ENCODE measurements at regions not wholly inside any gene's neighbourhood (a gene's known extent, or its start where the extent isn't known, plus 50 kb on each side); places are given as distances from the start of the nearest gene placed in this dataset.
"Not testable (repeated sequence)": the region's sequence is repeated elsewhere in the genome, so short reads cannot be mapped to it uniquely, and the experiment has no call there.

DNA sequence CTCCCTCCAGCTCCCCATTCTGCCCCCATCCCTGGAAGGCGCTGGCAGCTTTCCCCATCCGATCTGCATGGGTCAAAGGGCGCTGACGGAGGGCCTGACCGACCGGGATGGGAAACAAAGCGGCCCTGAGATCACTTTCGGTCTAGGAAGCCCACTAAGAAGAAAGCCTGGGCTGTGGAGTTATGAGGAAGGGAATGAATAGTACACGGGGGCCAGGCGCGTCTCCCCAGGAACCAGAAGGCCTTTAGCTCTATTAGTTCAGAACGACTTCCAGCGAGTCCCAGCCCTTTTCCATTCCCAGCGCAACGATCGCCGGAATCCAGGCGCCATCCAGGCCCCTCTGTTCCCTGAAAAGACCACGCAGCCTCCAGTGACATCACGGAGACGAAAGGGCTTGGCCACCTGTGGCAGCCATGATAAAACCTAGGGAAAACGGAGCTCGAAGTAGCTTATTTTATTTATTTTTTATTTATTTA lies 70.1 kb upstream of the CCDC180 start:
- 95% methylated on average over 23 of the region's 23 CpGs for WGBS (ENCODE audit: missing lambda C conversion rate)
- TF ChIP-seq SMC3 (IDR thresholded peaks at IDR 0.05) (no peak), PHF8 (IDR thresholded peaks at IDR 0.05; ENCODE audit: borderline replicate concordance, low read depth) (no peak), MAZ (IDR thresholded peaks at IDR 0.05; ENCODE audit: borderline replicate concordance, low read depth, low read length) (no peak), FOSL2 (IDR thresholded peaks at IDR 0.05) (no peak), FOSL2 (CRISPR knock-in tag; IDR thresholded peaks at IDR 0.05) (no peak), RARB (CRISPR knock-in tag; IDR thresholded peaks at IDR 0.05) (no peak)
- TF ChIP-seq, protein P1, sequence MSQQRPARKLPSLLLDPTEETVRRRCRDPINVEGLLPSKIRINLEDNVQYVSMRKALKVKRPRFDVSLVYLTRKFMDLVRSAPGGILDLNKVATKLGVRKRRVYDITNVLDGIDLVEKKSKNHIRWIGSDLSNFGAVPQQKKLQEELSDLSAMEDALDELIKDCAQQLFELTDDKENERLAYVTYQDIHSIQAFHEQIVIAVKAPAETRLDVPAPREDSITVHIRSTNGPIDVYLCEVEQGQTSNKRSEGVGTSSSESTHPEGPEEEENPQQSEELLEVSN (IDR thresholded peaks at IDR 0.05; ENCODE audit: borderline replicate concordance, low read depth), result no peak
- TF ChIP-seq, protein P2, sequence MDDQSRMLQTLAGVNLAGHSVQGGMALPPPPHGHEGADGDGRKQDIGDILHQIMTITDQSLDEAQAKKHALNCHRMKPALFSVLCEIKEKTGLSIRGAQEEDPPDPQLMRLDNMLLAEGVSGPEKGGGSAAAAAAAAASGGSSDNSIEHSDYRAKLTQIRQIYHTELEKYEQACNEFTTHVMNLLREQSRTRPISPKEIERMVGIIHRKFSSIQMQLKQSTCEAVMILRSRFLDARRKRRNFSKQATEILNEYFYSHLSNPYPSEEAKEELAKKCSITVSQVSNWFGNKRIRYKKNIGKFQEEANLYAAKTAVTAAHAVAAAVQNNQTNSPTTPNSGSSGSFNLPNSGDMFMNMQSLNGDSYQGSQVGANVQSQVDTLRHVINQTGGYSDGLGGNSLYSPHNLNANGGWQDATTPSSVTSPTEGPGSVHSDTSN (IDR thresholded peaks at IDR 0.05), result no peak
- H3K27ac ChIP-seq, result peak overlapping the region; percentile 83 to 90; a peak in 5 of 6 replicates
- peak overlapping the region; percentile 67 for H3K4me2 ChIP-seq
- CTCF ChIA-PET, result interaction anchor here (0.8 to 1.1 kb wide), 3 partner anchors 15 to 380 kb away, joined by 3 read pairs; no protein-coding TSS in a partner anchor
- DNase-seq (ENCODE audit: low read depth in 1 of 2, low spot score in 1 of 2) (no peak), FAIRE-seq (no peak), ATAC-seq (no peak)
- H3K4me3 ChIP-seq, result peak overlapping the region; percentile 59
- no peaks in the 10 kb centered on the region for H3K9me3 ChIP-seq
- H3K4me1 ChIP-seq, result peaks cover 9% of the 10 kb centered on the region
- POLR2A ChIA-PET, result interaction anchor here (1.2 to 1.5 kb wide), 3 partner anchors 16 to 396 kb away, joined by 3 to 9 read pairs (median 7); partner anchors contain the start of genes CTSV, NCBP1 and TSTD2

DNA sequence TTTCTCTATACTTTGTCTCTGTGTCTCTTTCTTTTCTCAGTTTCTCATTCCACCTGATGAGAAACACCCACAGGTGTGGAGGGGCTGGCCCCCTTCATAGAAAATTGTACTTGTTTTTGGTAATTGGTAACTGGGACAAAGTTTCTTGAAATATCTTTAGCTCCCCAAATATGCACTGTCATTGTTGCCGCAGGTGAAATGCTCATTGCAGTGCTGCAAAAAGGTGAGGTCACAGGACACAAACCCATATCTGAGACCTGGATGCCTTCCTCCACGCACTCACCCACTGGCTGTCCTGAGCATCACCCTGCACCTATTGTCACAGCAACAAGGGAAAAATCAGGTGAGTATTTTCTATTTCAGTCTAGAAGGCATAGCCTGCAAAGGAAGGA lies 74.5 kb upstream of the CCDC180 start:
- H3K9me3 ChIP-seq; FAIRE-seq; H3K4me3 ChIP-seq; CTCF ChIA-PET; POLR2A ChIA-PET; DNase-seq (ENCODE audit: low read depth in 1 of 2, low spot score in 1 of 2); ATAC-seq: not testable (repeated sequence)
- WGBS (ENCODE audit: missing lambda C conversion rate), result 100% methylated on average over 2 of the region's 2 CpGs
- Histone ChIP-seq H3K4me1 (peaks cover 21% of the 10 kb centered on the region), H3K4me2 (peak overlapping the region; percentile 68), H3K27ac (peak overlapping the region; percentile 65 to 73; a peak in 4 of 6 replicates)
- TF ChIP-seq MAFK (IDR thresholded peaks at IDR 0.05; ENCODE audit: partially characterized antibody), result peak; percentile 41

DNA sequence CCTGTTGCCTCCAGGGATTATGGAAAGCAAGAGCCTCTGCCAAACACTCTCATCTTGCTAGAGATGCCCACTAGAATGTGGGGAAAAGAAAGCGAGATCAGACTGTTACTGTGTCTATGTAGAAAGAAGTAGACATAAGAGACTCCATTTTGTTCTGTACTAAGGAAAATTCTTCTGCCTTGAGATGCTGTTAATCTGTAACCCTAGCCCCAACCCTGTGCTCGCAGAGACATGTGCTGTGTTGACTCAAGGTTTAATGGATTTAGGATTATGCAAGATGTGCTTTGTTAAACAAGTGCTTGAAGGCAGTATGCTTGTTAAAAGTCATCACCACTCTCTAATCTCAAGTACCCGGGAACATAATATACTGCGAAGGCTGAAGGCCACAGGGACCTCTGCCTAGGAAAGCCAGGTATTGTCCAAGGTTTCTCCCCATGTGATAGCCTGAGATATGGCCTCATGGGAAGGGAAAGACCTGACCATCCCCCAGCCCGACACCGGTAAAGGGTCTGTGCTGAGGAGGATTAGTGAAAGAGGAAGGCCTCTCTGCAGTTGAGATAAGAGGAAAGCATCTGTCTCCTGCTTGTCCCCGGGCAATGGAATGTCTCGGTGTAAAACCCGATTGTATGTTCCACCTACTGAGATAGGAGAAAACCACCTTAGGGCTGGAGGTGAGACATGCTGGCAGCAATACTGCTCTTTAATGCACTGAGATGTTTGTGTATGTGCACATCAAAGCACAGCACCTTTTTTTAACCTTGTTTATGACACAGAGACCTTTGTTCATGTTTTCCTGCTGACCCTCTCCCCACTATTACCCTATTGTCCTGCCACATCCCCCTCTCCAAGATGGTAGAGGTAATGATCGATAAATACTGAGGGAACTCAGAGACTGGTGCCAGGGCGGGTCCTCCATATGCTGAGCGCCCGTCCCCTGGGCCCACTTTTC lies 75.1 kb upstream of the CCDC180 start:
- FAIRE-seq, CTCF ChIA-PET, H3K9me3 ChIP-seq, H3K4me3 ChIP-seq, POLR2A ChIA-PET: not testable (repeated sequence)
- DNase-seq (ENCODE audit: low read depth in 1 of 2, low spot score in 1 of 2) (peak in 1 of 2 experiments; percentile 59), ATAC-seq (peak in 1 of 2 experiments; percentile 19; a peak in 1 of 6 replicates)
- Histone ChIP-seq H3K27ac (peak overlapping the region; percentile 65 to 73), H3K4me2 (peak overlapping the region; percentile 68), H3K4me1 (peaks cover 21% of the 10 kb centered on the region)
- TF ChIP-seq GATA3 (IDR thresholded peaks at IDR 0.05; ENCODE audit: borderline replicate concordance), result peak; percentile 24; the same call in 1 of the 2 replicates
- peak; percentile 35 to 80; a peak in 3 of 4 replicates for TF ChIP-seq CEBPB (IDR thresholded peaks at IDR 0.05)
- peak; percentile 75 for TF ChIP-seq HOXB5 (CRISPR knock-in tag; IDR thresholded peaks at IDR 0.05)
- TF ChIP-seq, protein P1 (IDR thresholded peaks at IDR 0.05; ENCODE audit: borderline replicate concordance, low read depth), result peak; percentile 28; the same call in 1 of the 2 replicates
- TF ChIP-seq ZNF302 (CRISPR knock-in tag; IDR thresholded peaks at IDR 0.05), result peak; percentile 81
- 0 out of 2 replicates have a peak, but pooled peaks have one; percentile 46 for TF ChIP-seq EHF (CRISPR knock-in tag; IDR thresholded peaks at IDR 0.05)
- TF ChIP-seq HEYL (CRISPR knock-in tag; IDR thresholded peaks at IDR 0.05), result peak; percentile 68; the same call in 1 of the 2 replicates
- TF ChIP-seq HOXB13 (CRISPR knock-in tag; IDR thresholded peaks at IDR 0.05; ENCODE audit: low read depth), result peak; percentile 73; the same call in 1 of the 2 replicates
- TF ChIP-seq, protein P3, sequence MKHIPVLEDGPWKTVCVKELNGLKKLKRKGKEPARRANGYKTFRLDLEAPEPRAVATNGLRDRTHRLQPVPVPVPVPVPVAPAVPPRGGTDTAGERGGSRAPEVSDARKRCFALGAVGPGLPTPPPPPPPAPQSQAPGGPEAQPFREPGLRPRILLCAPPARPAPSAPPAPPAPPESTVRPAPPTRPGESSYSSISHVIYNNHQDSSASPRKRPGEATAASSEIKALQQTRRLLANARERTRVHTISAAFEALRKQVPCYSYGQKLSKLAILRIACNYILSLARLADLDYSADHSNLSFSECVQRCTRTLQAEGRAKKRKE (CRISPR knock-in tag; IDR thresholded peaks at IDR 0.05; ENCODE audit: low read depth), result 0 out of 2 replicates have a peak, but pooled peaks have one; percentile 29
- WGBS (ENCODE audit: missing lambda C conversion rate), result 37% methylated on average over 13 of the region's 13 CpGs

DNA sequence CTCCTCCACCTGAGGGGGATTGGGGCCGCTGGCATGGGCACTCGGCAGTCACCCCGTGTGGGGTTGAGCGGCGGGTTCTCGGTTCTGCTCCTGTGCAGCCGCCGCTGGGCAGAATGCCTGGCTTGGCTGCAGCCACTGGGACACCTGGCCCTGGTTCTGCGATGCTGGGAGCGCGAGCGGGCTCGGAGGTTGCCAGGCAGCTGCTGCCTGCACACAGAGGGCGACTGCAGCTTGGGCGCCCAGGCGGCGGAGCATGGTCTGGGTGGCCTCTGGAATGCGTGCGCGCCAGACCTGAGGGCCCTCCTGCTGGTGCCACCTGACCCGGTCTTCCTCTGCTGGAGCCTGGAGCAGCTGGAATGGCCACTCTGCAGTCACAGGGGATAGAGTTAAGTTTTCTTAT lies 85.1 kb upstream of the CCDC180 start:
- FAIRE-seq, result not testable (repeated sequence)
- POLR2A ChIA-PET, result interaction anchor here (1.3 kb wide), 1 partner anchor 16 kb away, joined by 3 read pairs; no protein-coding TSS in a partner anchor
- peak overlapping the region; percentile 40; the same call in 2 of the 3 replicates for H3K4me3 ChIP-seq

More for the DNA sequence above, 85.1 kb upstream of the CCDC180 start:
- not testable (repeated sequence) for H3K27ac ChIP-seq; H3K4me1 ChIP-seq; H3K9me3 ChIP-seq; DNase-seq (ENCODE audit: low read depth in 1 of 2, low spot score in 1 of 2); ATAC-seq
- CTCF ChIA-PET, result interaction anchor here (1.0 to 1.1 kb wide), 2 partner anchors 182 to 365 kb away, joined by 3 read pairs; no protein-coding TSS in a partner anchor
- peak overlapping the region; percentile 88 for H3K4me2 ChIP-seq
- WGBS (ENCODE audit: missing lambda C conversion rate), result 41% methylated on average over 11 of the region's 21 CpGs
